SK-N-SH (cell line): ENCODE measurements at regions not wholly inside any gene's neighbourhood (a gene's known extent, or its start where the extent isn't known, plus 50 kb on each side); places are given as distances from the start of the nearest gene placed in this dataset.

Source experiments
- CTCF ChIA-PET: fragments of 300-600, 350-600 bp; formaldehyde crosslinking; extraction: SDS; loops from one replicate; lab custom pipeline; 2021; lab: Yijun Ruan, JAX
- POLR2A ChIA-PET: fragments of 350-600 bp; sonication (Branson Sonifier 250); formaldehyde crosslinking; extraction: SDS; loops from one replicate; lab custom pipeline; 2020; ENCODE audit warnings: antibody characterized with exemption, inconsistent platforms; lab: Yijun Ruan, JAX
- DNase-seq: peaks from one replicate; pipeline ENCODE4 v3.0.0; 2012
- H2AFZ ChIP-seq: fragments of 200-600 bp; sonication (generic); 2 replicates; pipeline ENCODE4 v1.8.1; 2016; ENCODE audit warnings: antibody characterized with exemption, mild to moderate bottlenecking, low read depth
- H3F3A ChIP-seq: fragments of 200-600 bp; sonication (generic); replicated peaks from 2 replicates; pipeline ENCODE3; 2016; ENCODE audit warnings: antibody characterized with exemption, mild to moderate bottlenecking; ENCODE audit not compliant: insufficient read depth
- H3K27ac ChIP-seq, 2 experiments: fragments of 200-500 bp in 1 of 2; fragments of 200-600 bp in 1 of 2; sonication (Bioruptor generic) in 1 of 2; sonication (generic), shearing (Covaris generic) in 1 of 2; 2 replicates each; pipeline versions ENCODE4 v1.5.1 to v1.6.1; 2014 to 2016; ENCODE audit warnings: low read depth in 2 of 2, inconsistent platforms in 1 of 2, low read length in 1 of 2, mild to moderate bottlenecking in 1 of 2, mixed read lengths in 1 of 2
- H3K27me3 ChIP-seq: fragments of 200-600 bp; sonication (generic), shearing (Covaris generic); 2 replicates; pipeline ENCODE4 v1.6.1; 2016; ENCODE audit warnings: mixed run types; ENCODE audit not compliant: insufficient read depth
- H3K36me3 ChIP-seq, 2 experiments: fragments of 200-500 bp in 1 of 2; fragments of 200-600 bp in 1 of 2; sonication (Bioruptor generic) in 1 of 2; sonication (generic) in 1 of 2; replicated peaks in 1 of 2; 2 replicates each; pipeline versions ENCODE3 to v1.5.1; 2014 to 2016; ENCODE audit warnings: low read length in 1 of 2, mild to moderate bottlenecking in 1 of 2; ENCODE audit not compliant: insufficient read depth in 2 of 2, control insufficient read depth in 1 of 2
- H3K4me1 ChIP-seq, 2 experiments: fragments of 200-500 bp in 1 of 2; fragments of 200-600 bp in 1 of 2; sonication (Bioruptor generic) in 1 of 2; sonication (generic), shearing (Covaris generic) in 1 of 2; 2 replicates each; pipeline versions ENCODE4 v1.5.1 to v1.6.1; 2014 to 2016; ENCODE audit warnings: low read depth in 1 of 2, low read length in 1 of 2, mixed run types in 1 of 2; ENCODE audit not compliant: insufficient read depth in 2 of 2, control insufficient read depth in 1 of 2
- H3K4me2 ChIP-seq: fragments of 200-600 bp; sonication (generic), shearing (Covaris generic); 2 replicates; pipeline ENCODE4 v1.6.1; 2017; ENCODE audit warnings: mixed run types
- H3K4me3 ChIP-seq, 2 experiments: fragments of 200-500 bp in 1 of 2; fragments of 200-600 bp in 1 of 2; sonication (Bioruptor generic) in 1 of 2; sonication (generic), shearing (Covaris generic) in 1 of 2; 2 replicates each; pipeline versions ENCODE4 v1.5.1 to v1.8.1; 2014 to 2016; ENCODE audit warnings: low read depth in 2 of 2, inconsistent platforms in 1 of 2, low read length in 1 of 2, mild to moderate bottlenecking in 1 of 2, mixed read lengths in 1 of 2, moderate library complexity in 1 of 2
- H3K79me2 ChIP-seq: fragments of 200-600 bp; sonication (generic); 2 replicates; pipeline ENCODE4 v1.8.1; 2017; ENCODE audit warnings: mild to moderate bottlenecking; ENCODE audit not compliant: insufficient read depth
- H3K9ac ChIP-seq: fragments of 200-600 bp; sonication (generic); 2 replicates; pipeline ENCODE4 v1.6.1; 2017; ENCODE audit warnings: mixed run types
- H3K9me2 ChIP-seq: fragments of 200-600 bp; sonication (generic); 2 replicates; pipeline ENCODE4 v1.6.1; 2017; ENCODE audit warnings: mixed run types
- H3K9me3 ChIP-seq: fragments of 200-600 bp; sonication (generic); 2 replicates; pipeline ENCODE4 v1.6.1; 2017; ENCODE audit warnings: mixed run types, mild to moderate bottlenecking, moderate library complexity
- H4K20me1 ChIP-seq: fragments of 200-600 bp; sonication (generic); 2 replicates; pipeline ENCODE4 v1.6.1; 2017; ENCODE audit warnings: mild to moderate bottlenecking, mixed run types; ENCODE audit not compliant: insufficient read depth
- CHD2 ChIP-seq: fragments of 150-350 bp; IDR thresholded peaks from 2 replicates; pipeline ENCODE4 v1.6.1; 2018; ENCODE audit warnings: low read length; ENCODE audit not compliant: partially characterized antibody
- CTCF ChIP-seq: fragments of 200-600 bp; sonication (generic); IDR thresholded peaks from 2 replicates; pipeline ENCODE4 v1.6.1; 2017; ENCODE audit warnings: antibody characterized with exemption, mild to moderate bottlenecking, moderate library complexity
- EP300 ChIP-seq, 2 experiments: IDR thresholded peaks; 2 replicates each; pipeline versions ENCODE4 v1.4.0 to v1.6.1; 2012; ENCODE audit warnings: borderline replicate concordance in 1 of 2, low read depth in 1 of 2, low read length in 1 of 2
- FOSL2 ChIP-seq: IDR thresholded peaks from 2 replicates; pipeline ENCODE4 v1.4.0; 2012; ENCODE audit warnings: low read depth, mild to moderate bottlenecking, moderate library complexity, borderline replicate concordance
- FOXJ3 ChIP-seq: sonication (generic); formaldehyde crosslinking; IDR thresholded peaks from 2 replicates; pipeline ENCODE4 v1.5.1; 2020; ENCODE audit warnings: mild to moderate bottlenecking, missing genetic modification reagents
- GATA2 ChIP-seq: sonication (generic); formaldehyde crosslinking; IDR thresholded peaks from 2 replicates; pipeline ENCODE4 v1.5.0; 2020; ENCODE audit warnings: mild to moderate bottlenecking, missing genetic modification reagents
- JUND ChIP-seq: IDR thresholded peaks from 2 replicates; pipeline ENCODE4 v1.4.0; 2012
- MEF2A ChIP-seq: IDR thresholded peaks from 2 replicates; pipeline ENCODE4 v1.4.0; 2012; ENCODE audit warnings: low read depth, borderline replicate concordance
- NFIC ChIP-seq: IDR thresholded peaks from 2 replicates; pipeline ENCODE4 v1.4.0; 2012; ENCODE audit warnings: borderline replicate concordance
- PBX3 ChIP-seq: IDR thresholded peaks from 2 replicates; pipeline ENCODE4; 2012
- RAD21 ChIP-seq: IDR thresholded peaks from 2 replicates; pipeline ENCODE4 v1.6.1; 2012; ENCODE audit warnings: mild to moderate bottlenecking, low read length
- RCOR1 ChIP-seq: fragments of 150-350 bp; IDR thresholded peaks from 2 replicates; pipeline ENCODE4 v1.6.1; 2017; ENCODE audit warnings: antibody characterized with exemption, low read length
- RFX5 ChIP-seq: IDR thresholded peaks from 2 replicates; pipeline ENCODE4 v1.6.1; 2012; ENCODE audit warnings: mild to moderate bottlenecking, improper control_type of control experiment, low read length
- RXRA ChIP-seq: IDR thresholded peaks from 2 replicates; pipeline ENCODE4 v1.4.0; 2012; ENCODE audit warnings: low read depth, mild to moderate bottlenecking, borderline replicate concordance
- SMC3 ChIP-seq: IDR thresholded peaks from 2 replicates; pipeline ENCODE4 v1.6.1; 2012; ENCODE audit warnings: low read depth, low read length, improper control_type of control experiment
- TAF1 ChIP-seq: IDR thresholded peaks from 2 replicates; pipeline ENCODE4 v1.6.1; 2012; ENCODE audit warnings: low read depth, mild to moderate bottlenecking, low read length, moderate library complexity, borderline replicate concordance
- TEAD4 ChIP-seq: IDR thresholded peaks from 2 replicates; pipeline ENCODE4 v1.4.0; 2012; ENCODE audit warnings: mild to moderate bottlenecking, borderline replicate concordance; ENCODE audit not compliant: insufficient read depth
- USF2 ChIP-seq: fragments of 150-350 bp; IDR thresholded peaks from 2 replicates; pipeline ENCODE4 v1.6.1; 2017; ENCODE audit warnings: antibody characterized with exemption, low read length, low read depth, borderline replicate concordance
- YY1 ChIP-seq: IDR thresholded peaks from 2 replicates; pipeline ENCODE4 v1.4.0; 2012; ENCODE audit warnings: low read depth, mild to moderate bottlenecking
- WGBS: methylation state at CpG from one replicate; pipeline ENCODE4 v1.1.6; 2017; ENCODE audit warnings: low lambda C conversion rate; 5-methylcytosine and 5-hydroxymethylcytosine counted together
- TF ChIP-seq, protein P1 (sequence below): IDR thresholded peaks from 2 replicates; pipeline ENCODE4 v1.6.1; 2012; ENCODE audit warnings: mild to moderate bottlenecking, low read depth, low read length, moderate library complexity

DNA sequence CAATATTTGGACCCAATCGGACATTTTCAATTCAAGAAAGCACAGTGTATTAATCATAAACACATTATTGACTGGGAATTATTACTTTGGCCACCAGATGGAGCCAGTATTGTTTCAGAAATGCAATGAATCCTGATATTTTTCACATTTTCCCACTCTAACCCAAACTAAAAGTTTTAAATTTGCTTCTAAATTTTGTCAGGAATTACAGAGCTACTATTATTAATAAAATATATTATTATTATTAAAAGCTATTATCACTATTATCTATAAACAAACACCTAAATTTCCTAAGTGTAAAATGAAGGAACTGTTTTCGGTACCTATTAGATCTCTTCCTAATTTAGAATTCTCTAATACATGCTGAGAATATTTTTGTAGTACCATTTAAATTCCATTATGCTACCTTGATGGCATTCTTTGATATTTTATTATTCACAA is 245.3 kb downstream of the OGFRL1 start:
- Histone ChIP-seq H3K9me3 (no peaks in the 10 kb centered on the region), H3K36me3 (no peaks in the 10 kb centered on the region), H4K20me1 (no peaks in the 10 kb centered on the region), H3K9me2 (no peaks in the 10 kb centered on the region), H2AFZ (no peak overlapping the region), H3K4me2 (no peak overlapping the region), H3F3A (no peaks in the 10 kb centered on the region), H3K79me2 (no peaks in the 10 kb centered on the region), H3K27me3 (no peaks in the 10 kb centered on the region), H3K4me1 (no peaks in the 10 kb centered on the region; a peak in 1 of 4 replicates), H3K9ac (no peak overlapping the region), H3K27ac (no peak overlapping the region), H3K4me3 (no peak overlapping the region)
- ChIA-PET CTCF (interaction anchor here (0.7 to 3.6 kb wide), 12 partner anchors 8 to 1236 kb away, joined by 3 to 14 read pairs (median 4); no protein-coding TSS in a partner anchor), POLR2A (no interaction called here)
- DNase-seq, result peak; percentile 34
- TF ChIP-seq FOSL2, result no peak
- TF ChIP-seq MEF2A, result no peak
- no peak for TF ChIP-seq FOXJ3
- no peak for TF ChIP-seq TEAD4
- TF ChIP-seq GATA2 (CRISPR knock-in tag), result no peak
- TF ChIP-seq YY1, result no peak
- TF ChIP-seq RCOR1, result no peak
- TF ChIP-seq CTCF, result peak; percentile 74
- TF ChIP-seq PBX3, result no peak
- no peak for TF ChIP-seq CHD2
- TF ChIP-seq RAD21, result peak; percentile 70
- no peak for TF ChIP-seq RFX5
- TF ChIP-seq SMC3, result peak; percentile 53
- TF ChIP-seq JUND, result no peak
- WGBS, result 49% methylated on average over 2 of the region's 2 CpGs

- Histone ChIP-seq H3K27ac (no peak overlapping the region), H3K9ac (no peak overlapping the region), H4K20me1 (no peaks in the 10 kb centered on the region), H3K4me2 (no peak overlapping the region), H3K9me2 (no peaks in the 10 kb centered on the region), H3K9me3 (no peaks in the 10 kb centered on the region), H3K36me3 (no peaks in the 10 kb centered on the region), H3F3A (no peaks in the 10 kb centered on the region), H2AFZ (no peak overlapping the region; the same call in 1 of the 2 replicates), H3K27me3 (no peaks in the 10 kb centered on the region), H3K4me3 (no peak overlapping the region), H3K79me2 (no peaks in the 10 kb centered on the region), H3K4me1 (no peaks in the 10 kb centered on the region; a peak in 1 of 4 replicates)
- WGBS, result 35% methylated on average over 3 of the region's 3 CpGs
- no peak for DNase-seq
- CTCF ChIA-PET, result interaction anchor here (0.6 to 3.6 kb wide), 7 partner anchors 9 to 1919 kb away, joined by 3 to 14 read pairs (median 4); no protein-coding TSS in a partner anchor
- POLR2A ChIA-PET, result no interaction called here
- TF ChIP-seq RXRA (no peak), EP300 (IDR thresholded peaks at IDR 0.05; ENCODE audit: borderline replicate concordance in 1 of 2, low read depth in 1 of 2, low read length in 1 of 2) (no peak), FOXJ3 (no peak), RAD21 (no peak), FOSL2 (no peak), USF2 (no peak), YY1 (no peak), NFIC (no peak), PBX3 (no peak), TAF1 (no peak)
- TF ChIP-seq, protein P1, sequence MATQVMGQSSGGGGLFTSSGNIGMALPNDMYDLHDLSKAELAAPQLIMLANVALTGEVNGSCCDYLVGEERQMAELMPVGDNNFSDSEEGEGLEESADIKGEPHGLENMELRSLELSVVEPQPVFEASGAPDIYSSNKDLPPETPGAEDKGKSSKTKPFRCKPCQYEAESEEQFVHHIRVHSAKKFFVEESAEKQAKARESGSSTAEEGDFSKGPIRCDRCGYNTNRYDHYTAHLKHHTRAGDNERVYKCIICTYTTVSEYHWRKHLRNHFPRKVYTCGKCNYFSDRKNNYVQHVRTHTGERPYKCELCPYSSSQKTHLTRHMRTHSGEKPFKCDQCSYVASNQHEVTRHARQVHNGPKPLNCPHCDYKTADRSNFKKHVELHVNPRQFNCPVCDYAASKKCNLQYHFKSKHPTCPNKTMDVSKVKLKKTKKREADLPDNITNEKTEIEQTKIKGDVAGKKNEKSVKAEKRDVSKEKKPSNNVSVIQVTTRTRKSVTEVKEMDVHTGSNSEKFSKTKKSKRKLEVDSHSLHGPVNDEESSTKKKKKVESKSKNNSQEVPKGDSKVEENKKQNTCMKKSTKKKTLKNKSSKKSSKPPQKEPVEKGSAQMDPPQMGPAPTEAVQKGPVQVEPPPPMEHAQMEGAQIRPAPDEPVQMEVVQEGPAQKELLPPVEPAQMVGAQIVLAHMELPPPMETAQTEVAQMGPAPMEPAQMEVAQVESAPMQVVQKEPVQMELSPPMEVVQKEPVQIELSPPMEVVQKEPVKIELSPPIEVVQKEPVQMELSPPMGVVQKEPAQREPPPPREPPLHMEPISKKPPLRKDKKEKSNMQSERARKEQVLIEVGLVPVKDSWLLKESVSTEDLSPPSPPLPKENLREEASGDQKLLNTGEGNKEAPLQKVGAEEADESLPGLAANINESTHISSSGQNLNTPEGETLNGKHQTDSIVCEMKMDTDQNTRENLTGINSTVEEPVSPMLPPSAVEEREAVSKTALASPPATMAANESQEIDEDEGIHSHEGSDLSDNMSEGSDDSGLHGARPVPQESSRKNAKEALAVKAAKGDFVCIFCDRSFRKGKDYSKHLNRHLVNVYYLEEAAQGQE, result no peak
These were observed 246.3 kb downstream of the OGFRL1 start for GRCh38 chr6:71534921-71535320.
